ENCODE measurements at regions not wholly inside any gene's neighbourhood (a gene's known extent, or its start where the extent isn't known, plus 50 kb on each side); places are given as distances from the start of the nearest gene placed in this dataset.

- DNase-seq = peak; percentile 34
- no peak for TF ChIP-seq CTCF (IDR thresholded peaks at IDR 0.05; ENCODE audit: low read depth, low read length)
- no peaks in the 10 kb centered on the region for H3K27me3 ChIP-seq
- H3K4me3 ChIP-seq (ENCODE audit: low read depth, low read length) = no peak overlapping the region
- H3K9me3 ChIP-seq = no peaks in the 10 kb centered on the region; the same call in 1 of the 2 replicates
- no peaks in the 10 kb centered on the region for H3K4me1 ChIP-seq
- no peaks in the 10 kb centered on the region for H3K36me3 ChIP-seq
Observed at GRCh38 chr3:72145506-72146380, 360.8 kb upstream of the PROK2 start.

GRCh38 chr3:72144773-72145505, 360.0 kb upstream of the PROK2 start:
- Histone ChIP-seq H3K4me1 (no peaks in the 10 kb centered on the region), H3K9me3 (no peaks in the 10 kb centered on the region; the same call in 1 of the 2 replicates), H3K4me3 (ENCODE audit: low read depth, low read length) (no peak overlapping the region), H3K36me3 (no peaks in the 10 kb centered on the region), H3K27me3 (no peaks in the 10 kb centered on the region)
- TF ChIP-seq CTCF (IDR thresholded peaks at IDR 0.05; ENCODE audit: low read depth, low read length) = no peak
- no peak for DNase-seq

- Histone ChIP-seq H3K27me3 (no peaks in the 10 kb centered on the region), H3K36me3 (no peaks in the 10 kb centered on the region), H3K4me3 (ENCODE audit: low read depth, low read length) (no peak overlapping the region), H3K4me1 (no peaks in the 10 kb centered on the region), H3K9me3 (no peaks in the 10 kb centered on the region; the same call in 1 of the 2 replicates)
- no peak for DNase-seq
- TF ChIP-seq CTCF (IDR thresholded peaks at IDR 0.05; ENCODE audit: low read depth, low read length) = no peak
Observed at GRCh38 chr3:72143966-72144717, 359.2 kb upstream of the PROK2 start.

- H3K36me3 ChIP-seq = no peaks in the 10 kb centered on the region
- no peaks in the 10 kb centered on the region; the same call in 1 of the 2 replicates for H3K9me3 ChIP-seq
- DNase-seq = no peak
- TF ChIP-seq CTCF (IDR thresholded peaks at IDR 0.05; ENCODE audit: low read depth, low read length) = no peak
- H3K4me3 ChIP-seq (ENCODE audit: low read depth, low read length) = no peak overlapping the region
- H3K27me3 ChIP-seq = no peaks in the 10 kb centered on the region
- no peaks in the 10 kb centered on the region for H3K4me1 ChIP-seq
Observed at GRCh38 chr3:72143322-72143721, 358.4 kb upstream of the PROK2 start.

GRCh38 chr3:72142028-72142427, 357.1 kb upstream of the PROK2 start:
- Histone ChIP-seq H3K36me3 (no peaks in the 10 kb centered on the region), H3K27me3 (no peaks in the 10 kb centered on the region), H3K9me3 (no peaks in the 10 kb centered on the region), H3K4me1 (no peaks in the 10 kb centered on the region), H3K4me3 (ENCODE audit: low read depth, low read length) (no peak overlapping the region)
- DNase-seq = no peak
- no peak for TF ChIP-seq CTCF (IDR thresholded peaks at IDR 0.05; ENCODE audit: low read depth, low read length)

Data from BE2C (cell line).